Right atrium auricular region (tissue), 2 donors: ENCODE measurements at regions not wholly inside any gene's neighbourhood (a gene's known extent, or its start where the extent isn't known, plus 50 kb on each side); places are given as distances from the start of the nearest gene placed in this dataset.

Source experiments
- DNase-seq: peaks from one replicate; pipeline ENCODE4 v3.0.0-alpha.2; 2019; ENCODE audit warnings: low spot score
- H3K27ac ChIP-seq, 2 donors: fragments of 200-600 bp; sonication (generic); 1 replicate in 1 of 2; 2 replicates in 1 of 2; pipeline ENCODE4 v1.5.1; 2016 to 2019
- H3K27me3 ChIP-seq, 2 donors: fragments of 200-600 bp; sonication (generic); one replicate each; pipeline versions ENCODE4 v1.5.1 to v1.6.0; 2017 to 2019
- H3K36me3 ChIP-seq: fragments of 200-600 bp; sonication (generic); one replicate; pipeline ENCODE4 v1.5.1; 2016
- H3K4me1 ChIP-seq, 2 donors: fragments of 200-600 bp; sonication (generic); one replicate each; pipeline versions ENCODE4 v1.5.1 to v1.6.0; 2017 to 2019
- H3K4me3 ChIP-seq, 2 donors: fragments of 200-600 bp; sonication (generic); 1 replicate in 1 of 2; 2 replicates in 1 of 2; pipeline ENCODE4 v1.5.1; 2017 to 2019; ENCODE audit warnings: mild to moderate bottlenecking in 1 of 2, moderate library complexity in 1 of 2
- H3K9me3 ChIP-seq, 2 donors: fragments of 200-600 bp; sonication (generic); one replicate each; pipeline ENCODE4 v1.5.1; 2019
- CTCF ChIP-seq, 2 donors: fragments of 200-600 bp; sonication (generic); IDR thresholded peaks; one replicate each; pipeline ENCODE4 v1.5.1; 2019; ENCODE audit warnings: antibody characterized with exemption in 2 of 2

GRCh38 chr6:71205336-71205956, 83.2 kb upstream of the OGFRL1 start:
- H3K9me3 ChIP-seq: no peaks in the 10 kb centered on the region
- no peak for TF ChIP-seq CTCF (IDR thresholded peaks at IDR 0.05)
- H3K4me1 ChIP-seq: no peaks in the 10 kb centered on the region
- H3K36me3 ChIP-seq: no peaks in the 10 kb centered on the region
- no peaks in the 10 kb centered on the region for H3K27me3 ChIP-seq
- no peak overlapping the region for H3K4me3 ChIP-seq
- no peak for DNase-seq
- no peak overlapping the region for H3K27ac ChIP-seq

- DNase-seq: no peak
- no peak overlapping the region for H3K4me3 ChIP-seq
- no peak overlapping the region for H3K27ac ChIP-seq
- no peaks in the 10 kb centered on the region for H3K4me1 ChIP-seq
- H3K27me3 ChIP-seq: no peaks in the 10 kb centered on the region
- TF ChIP-seq CTCF (IDR thresholded peaks at IDR 0.05): no peak
- H3K36me3 ChIP-seq: no peaks in the 10 kb centered on the region
- H3K9me3 ChIP-seq: no peaks in the 10 kb centered on the region
These were observed 82.5 kb upstream of the OGFRL1 start for GRCh38 chr6:71206089-71206488.

DNA sequence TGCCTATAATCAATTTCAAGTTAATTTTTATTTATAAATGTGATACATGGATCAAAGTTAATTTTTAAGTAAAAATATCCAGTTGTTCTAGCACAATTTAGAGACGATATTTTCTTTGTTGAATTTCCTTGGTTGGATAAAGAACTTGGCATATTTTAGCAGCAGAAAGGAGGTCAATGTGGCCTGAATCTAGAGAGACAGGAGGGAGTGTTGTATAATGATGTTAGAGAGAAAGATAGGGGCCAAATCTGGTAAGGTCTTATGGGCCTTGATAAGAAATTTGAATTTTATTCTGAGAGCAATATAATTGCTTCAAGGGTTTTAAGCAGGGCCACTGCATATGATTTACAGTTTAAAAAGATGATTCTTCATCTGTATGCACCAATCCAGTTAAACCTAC, 79.4 kb upstream of the OGFRL1 start:
- DNase-seq: no peak
- Histone ChIP-seq H3K36me3 (no peaks in the 10 kb centered on the region), H3K27ac (no peak overlapping the region), H3K4me3 (no peak overlapping the region), H3K4me1 (no peaks in the 10 kb centered on the region), H3K27me3 (no peaks in the 10 kb centered on the region), H3K9me3 (no peaks in the 10 kb centered on the region)
- TF ChIP-seq CTCF (IDR thresholded peaks at IDR 0.05): no peak

DNA sequence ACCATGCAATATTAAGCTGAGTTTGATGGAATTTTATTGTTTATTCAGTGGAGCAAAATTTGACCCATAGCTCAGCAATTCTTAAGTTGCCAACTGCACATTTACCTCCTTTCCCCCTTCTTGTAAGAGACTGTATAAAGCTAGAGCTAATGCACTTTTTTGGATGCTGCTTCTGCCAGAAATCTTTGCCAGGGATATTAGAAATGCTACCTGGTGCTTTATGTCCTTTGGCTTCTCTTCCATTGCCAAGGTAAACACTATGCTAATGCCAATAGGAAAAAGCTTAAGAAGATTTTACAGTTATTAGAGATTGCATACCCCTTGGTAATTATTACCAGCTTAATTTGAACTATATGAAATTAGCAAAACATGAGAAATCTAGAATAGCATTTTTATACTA, 79.0 kb upstream of the OGFRL1 start:
- Histone ChIP-seq H3K27me3 (no peaks in the 10 kb centered on the region), H3K36me3 (no peaks in the 10 kb centered on the region), H3K4me1 (no peaks in the 10 kb centered on the region), H3K4me3 (no peak overlapping the region), H3K27ac (no peak overlapping the region), H3K9me3 (no peaks in the 10 kb centered on the region)
- TF ChIP-seq CTCF (IDR thresholded peaks at IDR 0.05): no peak
- DNase-seq: no peak

GRCh38 chr6:71211799-71212198, 76.8 kb upstream of the OGFRL1 start:
- Histone ChIP-seq H3K4me1 (no peaks in the 10 kb centered on the region), H3K4me3 (no peak overlapping the region), H3K27ac (no peak overlapping the region), H3K27me3 (no peaks in the 10 kb centered on the region), H3K36me3 (no peaks in the 10 kb centered on the region), H3K9me3 (no peaks in the 10 kb centered on the region)
- DNase-seq: no peak
- TF ChIP-seq CTCF (IDR thresholded peaks at IDR 0.05): no peak

DNA sequence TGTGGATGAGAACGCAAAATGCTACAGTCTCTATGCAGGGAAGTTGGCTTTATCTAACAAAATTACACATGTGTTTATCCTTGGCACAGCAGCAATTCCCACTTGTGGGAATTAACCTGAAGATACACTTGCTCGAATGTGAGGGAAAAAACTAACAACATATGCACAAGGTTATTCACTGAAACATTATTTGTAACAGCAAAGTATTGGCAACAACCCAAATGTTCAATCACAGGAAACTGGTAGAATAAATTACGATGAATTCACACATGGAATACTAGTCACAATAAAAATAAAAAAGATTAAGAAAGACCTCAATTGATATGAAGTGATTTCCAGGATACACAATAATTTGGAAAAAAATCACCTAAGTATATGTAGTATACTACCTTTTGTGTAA, 68.1 kb upstream of the OGFRL1 start:
- Histone ChIP-seq H3K36me3 (no peaks in the 10 kb centered on the region), H3K9me3 (no peaks in the 10 kb centered on the region), H3K27ac (no peak overlapping the region), H3K27me3 (no peaks in the 10 kb centered on the region), H3K4me3 (no peak overlapping the region), H3K4me1 (no peaks in the 10 kb centered on the region)
- DNase-seq: no peak
- TF ChIP-seq CTCF (IDR thresholded peaks at IDR 0.05): no peak
